GM21576 (cell line): ENCODE measurements at regions not wholly inside any gene's neighbourhood (a gene's known extent, or its start where the extent isn't known, plus 50 kb on each side); places are given as distances from the start of the nearest gene placed in this dataset.

ENCODE experiments used
- ATAC-seq: cut with Tn5 transposase; IDR thresholded peaks from one replicate; pipeline ENCODE4 v1.9.1; 2021; ENCODE audit warnings: mild to moderate bottlenecking, moderate library complexity; ENCODE audit not compliant: unreplicated experiment

- no peak for ATAC-seq
Measured at GRCh38 chr2:22626621-22627020, 758.4 kb upstream of the KLHL29 start.

DNA sequence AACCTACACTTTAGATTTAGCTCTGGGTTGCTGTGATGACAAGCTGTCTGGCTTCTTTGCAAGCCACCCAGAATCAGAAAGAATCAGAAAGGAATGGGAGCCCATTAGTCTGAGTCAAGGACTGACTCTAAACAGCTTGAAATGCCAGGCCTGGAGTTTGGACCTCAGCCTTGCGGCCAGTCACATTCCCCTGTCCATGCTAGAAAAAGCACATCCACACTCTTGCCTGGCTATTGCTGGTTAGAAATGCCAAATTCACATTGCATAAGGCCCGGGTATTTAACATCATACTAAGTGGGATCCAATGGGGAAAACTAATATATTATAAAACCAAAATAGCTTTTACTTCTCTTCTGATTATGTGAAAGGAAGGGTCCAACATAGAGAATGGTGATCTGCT, 756.8 kb upstream of the KLHL29 start:
- no peak for ATAC-seq

DNA sequence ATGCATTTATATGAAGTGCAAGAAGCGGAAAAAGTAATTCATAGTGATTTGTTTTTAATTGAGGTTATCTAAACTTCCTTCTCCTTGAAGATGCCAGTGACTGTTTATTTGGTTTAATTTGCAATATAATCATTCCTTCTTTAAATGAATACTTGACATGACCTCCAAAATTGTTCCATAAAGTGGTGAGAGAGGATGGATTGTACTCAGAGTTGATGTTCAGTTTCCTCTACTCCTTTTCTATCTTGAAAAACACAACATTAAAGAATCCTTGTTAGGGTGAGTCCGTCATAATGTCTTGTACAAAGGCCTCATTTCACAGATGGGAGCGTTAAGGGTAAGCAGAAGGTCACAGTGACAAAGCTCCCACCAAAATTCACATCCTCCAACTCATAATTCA, 756.1 kb upstream of the KLHL29 start:
- no peak for ATAC-seq

DNA sequence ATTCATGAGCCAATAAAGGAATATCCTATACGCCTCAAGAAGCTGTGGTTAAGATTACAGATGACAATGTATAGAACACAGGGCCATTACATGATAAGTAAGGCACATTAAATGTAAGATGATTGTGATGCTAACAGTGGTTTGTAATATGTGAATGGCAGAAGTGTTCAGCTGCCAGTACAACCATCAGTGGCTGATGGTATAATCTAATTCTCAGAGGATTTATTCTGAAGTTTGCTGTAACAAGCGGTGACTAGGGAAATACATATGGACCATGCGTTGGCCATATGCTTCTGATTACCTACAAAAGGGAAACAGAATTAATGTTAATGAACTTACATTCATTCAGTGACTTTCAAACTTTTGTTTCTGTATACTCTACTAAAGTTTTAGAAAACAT, 750.8 kb upstream of the KLHL29 start:
- ATAC-seq = no peak

DNA sequence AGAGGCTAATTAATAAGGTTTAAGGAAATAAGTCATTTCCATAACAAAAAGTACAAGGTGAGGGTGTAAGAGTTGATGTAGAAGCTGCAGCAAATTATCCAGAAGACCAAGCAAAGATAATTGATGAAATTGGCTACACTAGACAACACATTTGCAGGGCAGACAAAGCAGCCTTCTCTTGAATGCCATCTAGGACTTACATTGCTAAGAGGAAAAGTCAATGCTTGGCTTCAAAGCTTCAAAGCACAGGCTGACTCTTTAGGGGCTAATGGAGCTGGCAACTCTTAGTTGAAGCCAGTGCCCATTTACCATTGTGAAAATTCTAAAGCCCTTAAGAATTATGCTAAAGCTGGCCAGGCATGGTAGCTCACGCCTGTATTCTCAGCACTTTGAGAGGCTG, 728.6 kb upstream of the KLHL29 start:
- no peak for ATAC-seq

- ATAC-seq = no peak
Measured at GRCh38 chr2:22673529-22673928, 711.5 kb upstream of the KLHL29 start.

GRCh38 chr2:22683914-22684313, 701.1 kb upstream of the KLHL29 start:
- no peak for ATAC-seq

GRCh38 chr2:22690096-22690495, 694.9 kb upstream of the KLHL29 start:
- ATAC-seq = no peak

DNA sequence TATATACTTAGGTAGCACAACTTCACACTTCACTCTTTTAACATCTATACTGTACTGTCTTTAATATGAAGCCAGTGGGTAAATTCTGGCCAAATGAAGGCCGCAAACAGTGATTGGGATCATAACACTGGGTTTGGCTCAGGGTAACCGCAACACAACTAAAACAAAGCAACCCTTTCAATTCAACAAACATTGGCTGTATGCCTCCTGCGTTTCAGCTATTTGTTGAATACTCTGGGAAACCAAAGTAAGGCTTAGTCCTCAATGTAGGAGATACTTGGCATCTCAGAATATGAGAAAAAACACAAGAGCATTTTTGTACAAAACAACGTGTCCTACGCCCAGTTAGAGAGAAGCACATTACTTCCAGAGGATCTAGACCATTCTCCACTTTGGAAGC, 693.3 kb upstream of the KLHL29 start:
- no peak for ATAC-seq

GRCh38 chr2:22692746-22693145, 692.2 kb upstream of the KLHL29 start:
- ATAC-seq = no peak

GRCh38 chr2:22694300-22694699, 690.7 kb upstream of the KLHL29 start:
- ATAC-seq = no peak

DNA sequence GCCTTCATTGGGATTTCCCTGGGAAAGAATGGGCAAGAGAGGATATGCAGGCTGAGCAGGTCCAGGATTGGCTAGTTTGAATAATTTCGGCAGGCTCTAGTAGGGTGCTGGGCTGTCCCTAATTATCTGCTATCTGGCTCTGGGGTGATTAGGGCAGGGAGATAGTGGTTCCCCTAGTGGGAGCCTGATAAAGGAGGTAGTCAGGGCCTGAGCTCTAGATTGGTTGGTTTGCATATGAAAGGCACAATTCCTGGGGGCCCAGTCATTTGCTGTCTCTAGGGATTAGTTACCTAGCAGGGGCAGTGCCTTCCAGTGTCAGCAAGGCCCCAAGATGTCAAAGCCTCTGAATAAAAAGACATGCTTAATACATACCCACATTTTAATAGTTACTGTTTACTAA, 690.1 kb upstream of the KLHL29 start:
- no peak for ATAC-seq

DNA sequence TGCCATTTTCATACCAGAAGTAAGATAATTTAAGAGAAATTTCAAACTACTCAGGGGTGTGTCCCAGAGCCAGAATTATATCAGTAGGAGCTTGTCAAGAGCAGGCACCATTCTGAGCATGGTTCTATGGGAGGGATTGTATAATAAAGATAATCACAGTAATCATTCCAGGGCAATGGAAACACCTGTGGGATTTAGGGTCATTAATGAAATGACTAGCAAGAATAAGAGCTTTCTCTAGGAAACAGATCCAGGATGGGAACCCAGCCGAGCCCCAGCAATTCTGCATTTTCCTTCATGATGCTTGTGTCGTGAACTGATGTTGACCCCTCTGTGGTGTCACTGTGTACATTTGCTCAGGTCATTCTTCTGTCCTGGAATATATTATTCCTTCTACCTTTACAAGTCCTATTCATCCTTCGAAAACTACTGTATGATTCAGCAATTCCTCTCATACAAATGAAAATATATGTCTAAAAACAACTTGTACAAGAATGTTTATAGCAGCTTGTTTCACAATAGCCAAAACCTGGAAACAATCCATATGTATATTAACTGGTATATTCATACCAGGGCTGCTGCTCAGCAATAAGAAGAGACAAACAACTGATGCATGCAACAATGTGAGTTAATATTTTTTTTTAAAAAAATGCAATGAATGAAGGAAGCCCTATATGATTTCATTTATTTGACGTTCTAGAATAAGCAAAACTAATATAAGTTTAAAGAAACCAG, 687.8 kb upstream of the KLHL29 start:
- ATAC-seq = no peak

DNA sequence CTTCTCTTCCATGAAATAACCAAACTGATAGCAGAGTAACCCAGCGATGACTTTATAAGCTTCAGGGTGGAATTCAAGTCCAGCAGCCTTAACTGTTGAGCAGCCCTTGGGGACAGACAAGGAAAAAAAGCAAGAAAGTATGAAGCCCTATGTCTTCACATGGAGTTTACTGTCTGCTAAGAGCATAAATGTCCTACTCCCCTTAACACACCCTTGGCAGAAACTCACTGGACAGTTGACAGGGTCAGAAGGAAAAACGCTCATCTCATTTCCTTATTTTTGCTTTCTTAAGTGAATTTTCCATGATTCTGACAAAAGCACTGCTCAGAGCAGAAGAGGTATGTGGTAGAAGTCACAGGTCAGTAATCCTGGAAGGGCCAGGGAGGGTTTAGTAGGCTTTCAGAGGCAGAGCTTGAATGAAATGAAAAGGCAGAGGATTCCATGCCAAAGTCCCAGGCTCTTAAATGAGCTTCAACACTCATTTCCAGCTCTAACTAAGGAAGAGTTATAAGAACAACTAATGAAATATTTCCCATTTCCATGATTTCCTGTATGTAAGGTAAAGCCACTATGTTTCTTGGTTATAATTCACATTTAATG, 683.3 kb upstream of the KLHL29 start:
- no peak for ATAC-seq

- no peak for ATAC-seq
Measured at GRCh38 chr2:22703286-22703920, 681.6 kb upstream of the KLHL29 start.

DNA sequence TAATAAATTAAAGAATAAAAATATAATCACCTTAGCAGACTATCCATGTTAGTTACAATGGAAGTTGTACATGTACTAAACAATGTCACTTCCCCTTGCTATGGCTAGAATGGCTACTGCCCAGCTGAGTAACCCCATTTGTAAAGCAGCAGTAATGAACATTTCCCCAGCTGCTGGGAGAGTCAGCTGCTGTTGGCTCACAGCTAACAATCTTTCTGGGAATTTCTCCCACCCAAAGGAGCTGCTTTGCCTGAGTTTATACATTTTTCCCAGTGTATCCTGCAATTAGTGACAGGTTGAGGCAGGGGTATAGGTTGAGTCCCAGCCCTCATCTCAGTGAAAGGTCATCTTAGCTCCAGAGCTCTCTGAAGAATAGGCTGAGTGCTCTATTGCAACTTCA, 665.6 kb upstream of the KLHL29 start:
- ATAC-seq = no peak

DNA sequence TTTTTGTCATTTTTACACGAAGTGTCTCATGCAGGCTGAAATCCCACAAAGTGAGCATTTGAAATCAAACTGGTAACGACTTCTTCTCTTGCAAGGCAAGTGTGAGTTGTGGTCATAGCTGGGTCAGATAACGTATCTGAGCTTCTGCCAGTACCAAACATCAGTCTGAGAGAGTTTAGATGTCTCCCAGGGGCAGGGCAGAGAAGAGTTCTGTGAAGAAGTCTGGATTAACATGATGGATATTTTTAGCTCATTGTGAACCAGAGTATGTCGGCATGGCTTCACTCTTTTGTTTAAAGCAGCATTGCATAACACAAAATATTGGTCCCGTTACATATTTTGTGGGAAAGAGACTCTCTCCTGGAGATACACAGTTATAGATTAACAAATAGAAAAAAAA, 655.5 kb upstream of the KLHL29 start:
- ATAC-seq = no peak

DNA sequence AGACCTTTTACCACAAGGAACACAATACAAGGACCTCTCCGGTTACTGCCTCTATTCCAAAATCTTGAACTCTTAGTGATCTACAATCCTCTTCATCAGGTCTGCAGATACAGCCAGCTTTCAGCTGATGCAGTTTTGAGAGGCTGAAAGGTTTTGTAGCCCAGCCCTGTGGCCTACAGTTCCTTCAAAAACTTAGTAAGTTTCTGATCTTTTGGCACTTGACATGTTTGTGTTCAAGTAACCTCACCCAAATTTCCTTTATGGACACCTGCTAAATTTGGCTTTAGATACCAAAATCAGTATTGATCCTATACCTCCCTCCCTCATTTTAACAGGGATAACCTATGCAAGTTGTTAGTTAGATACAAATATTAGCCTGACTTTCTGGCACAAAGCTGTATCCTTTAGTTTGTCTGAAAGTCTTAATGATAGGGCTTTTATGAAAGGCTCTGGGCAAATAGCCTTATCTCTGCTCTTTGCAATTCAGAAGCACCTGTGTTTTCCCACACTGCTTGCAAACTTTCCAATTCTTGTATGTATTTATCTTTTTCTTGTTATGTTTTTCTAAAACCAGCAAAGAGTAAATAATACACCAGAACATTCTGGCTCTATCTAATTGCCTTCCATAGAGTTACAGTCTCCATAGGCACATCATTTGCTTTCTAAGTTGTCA, 650.5 kb upstream of the KLHL29 start:
- ATAC-seq = no peak

GRCh38 chr2:22737144-22737543, 647.8 kb upstream of the KLHL29 start:
- ATAC-seq = no peak

DNA sequence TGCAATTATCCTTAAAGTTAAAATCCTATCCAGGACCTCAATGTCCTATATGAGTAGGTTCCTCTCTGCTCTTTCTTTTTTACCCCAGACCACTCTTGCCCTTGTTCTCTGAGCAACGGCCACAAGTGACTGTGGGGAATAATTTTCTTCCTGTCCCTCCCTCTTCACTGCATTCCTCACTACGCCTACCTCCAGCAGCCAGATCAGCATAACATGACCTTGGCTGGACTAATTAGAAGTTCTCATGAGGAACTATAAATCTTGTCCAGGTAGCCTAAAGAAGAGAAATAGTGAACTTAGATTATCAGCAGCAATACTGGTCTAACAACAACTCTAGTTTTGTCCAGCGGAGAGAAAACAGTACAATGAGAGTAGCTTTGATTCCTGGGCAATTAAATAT, 643.8 kb upstream of the KLHL29 start:
- ATAC-seq = no peak

DNA sequence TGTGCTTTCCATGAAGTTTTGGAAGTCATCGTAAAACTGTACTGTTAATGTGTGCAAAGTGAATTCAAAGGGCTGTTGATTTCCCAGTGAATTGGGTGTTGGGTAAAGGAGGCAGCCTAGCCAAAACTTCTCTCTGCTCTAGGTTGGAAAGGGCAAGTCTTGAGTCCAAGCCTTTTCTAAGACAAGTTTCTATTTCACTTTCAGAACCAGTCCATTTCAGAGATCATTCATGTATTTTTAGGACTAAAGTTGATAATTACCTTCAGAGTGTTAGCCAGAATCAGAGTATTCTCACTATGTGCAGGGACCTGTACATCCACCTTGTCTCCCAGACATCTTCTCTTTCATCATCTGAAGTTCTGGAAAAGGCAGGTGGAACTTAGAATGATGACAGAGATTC, 636.1 kb upstream of the KLHL29 start:
- ATAC-seq = no peak

DNA sequence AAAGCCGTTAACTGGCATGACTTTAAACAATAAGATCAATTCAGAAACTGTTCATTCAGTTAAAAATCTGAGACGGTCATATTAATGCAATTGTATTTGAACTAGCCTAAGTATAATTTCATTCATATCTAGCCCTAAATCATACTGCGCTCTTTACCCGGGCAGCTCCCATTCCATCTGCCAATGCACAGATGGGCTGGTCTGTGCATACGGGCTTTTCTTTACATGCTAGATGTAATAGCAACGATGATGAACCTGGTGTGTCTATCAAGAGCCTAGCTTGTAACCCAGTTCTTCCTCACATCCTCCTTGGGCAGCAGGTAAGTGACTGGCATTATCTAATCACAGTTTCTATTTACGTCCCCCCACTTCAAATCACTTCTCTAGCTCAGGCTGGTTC, 631.5 kb upstream of the KLHL29 start:
- no peak for ATAC-seq
